HG03342 (cell line): ENCODE measurements at regions not wholly inside any gene's neighbourhood (a gene's known extent, or its start where the extent isn't known, plus 50 kb on each side); places are given as distances from the start of the nearest gene placed in this dataset.

Experiments
- ATAC-seq: cut with Tn5 transposase; IDR thresholded peaks from one replicate; pipeline ENCODE4 v1.9.1; 2021; ENCODE audit warnings: mild to moderate bottlenecking, moderate library complexity; ENCODE audit not compliant: unreplicated experiment

- no peak for ATAC-seq
Observed at GRCh38 chr2:16615687-16616615, 49.7 kb downstream of the CYRIA start.

- ATAC-seq = no peak
Observed at GRCh38 chr2:16615246-16615645, 50.4 kb downstream of the CYRIA start.

GRCh38 chr2:16614314-16614860 is 51.2 kb downstream of the CYRIA start:
- no peak for ATAC-seq

GRCh38 chr2:16613539-16614011 is 52.1 kb downstream of the CYRIA start:
- no peak for ATAC-seq

GRCh38 chr2:16612490-16612889 is 53.1 kb downstream of the CYRIA start:
- no peak for ATAC-seq

- no peak for ATAC-seq
Observed at GRCh38 chr2:16609786-16610185, 55.8 kb downstream of the CYRIA start.

- peak; percentile 92 for ATAC-seq
Observed at GRCh38 chr2:16608661-16609643, 56.7 kb downstream of the CYRIA start.

GRCh38 chr2:16607301-16607700 is 58.3 kb downstream of the CYRIA start:
- ATAC-seq = no peak

GRCh38 chr2:16604236-16604635 is 61.4 kb downstream of the CYRIA start:
- ATAC-seq = no peak

GRCh38 chr2:16591370-16591933 is 74.2 kb downstream of the CYRIA start:
- no peak for ATAC-seq

GRCh38 chr2:16589465-16589864 is 76.2 kb downstream of the CYRIA start:
- ATAC-seq = no peak

- ATAC-seq = no peak
Observed at GRCh38 chr2:16588565-16588964, 77.1 kb downstream of the CYRIA start.

GRCh38 chr2:16587601-16588000 is 78.0 kb downstream of the CYRIA start:
- ATAC-seq = no peak

- no peak for ATAC-seq
Observed at GRCh38 chr2:16584824-16585540, 80.7 kb downstream of the CYRIA start.

GRCh38 chr2:16584084-16584483 is 81.5 kb downstream of the CYRIA start:
- ATAC-seq = no peak

- ATAC-seq = no peak
Observed at GRCh38 chr2:16581241-16581640, 84.4 kb downstream of the CYRIA start.

GRCh38 chr2:16578081-16578480 is 87.6 kb downstream of the CYRIA start:
- ATAC-seq = no peak

GRCh38 chr2:16570516-16570915 is 95.1 kb downstream of the CYRIA start:
- no peak for ATAC-seq

- ATAC-seq = no peak
Observed at GRCh38 chr2:16568998-16569784, 96.4 kb downstream of the CYRIA start.
